Fibroblast of skin of right biceps (primary cell): ENCODE measurements at regions not wholly inside any gene's neighbourhood (a gene's known extent, or its start where the extent isn't known, plus 50 kb on each side); places are given as distances from the start of the nearest gene placed in this dataset.
"Not testable (repeated sequence)": the region's sequence is repeated elsewhere in the genome, so short reads cannot be mapped to it uniquely, and the experiment has no call there.

Experiments
- DNase-seq: peaks from one replicate; pipeline ENCODE4 v3.0.0-alpha.2; 2013

GRCh38 chr1:65064981-65065380 is 83.0 kb upstream of the AK4 start:
- no peak for DNase-seq

- no peak for DNase-seq
Measured at GRCh38 chr1:65065524-65066418, 82.2 kb upstream of the AK4 start.

GRCh38 chr1:65066419-65066765 is 81.6 kb upstream of the AK4 start:
- DNase-seq, result peak; percentile 6

GRCh38 chr1:65066766-65067490 is 81.1 kb upstream of the AK4 start:
- peak; percentile 62 for DNase-seq

GRCh38 chr1:65067491-65068201 is 80.4 kb upstream of the AK4 start:
- peak; percentile 68 for DNase-seq

- peak; percentile 5 for DNase-seq
Measured at GRCh38 chr1:65068202-65069010, 79.6 kb upstream of the AK4 start.

- DNase-seq, result no peak
Measured at GRCh38 chr1:65069011-65069565, 78.9 kb upstream of the AK4 start.

GRCh38 chr1:65072845-65073244 is 75.2 kb upstream of the AK4 start:
- no peak for DNase-seq

GRCh38 chr1:65075123-65075976 is 72.7 kb upstream of the AK4 start:
- DNase-seq, result peak; percentile 52

GRCh38 chr1:65077369-65077768 is 70.6 kb upstream of the AK4 start:
- no peak for DNase-seq

GRCh38 chr1:65079941-65080340 is 68.1 kb upstream of the AK4 start:
- peak; percentile 55 for DNase-seq

- DNase-seq, result no peak
Measured at GRCh38 chr1:65082346-65083040, 65.5 kb upstream of the AK4 start.

GRCh38 chr1:65083263-65083896 is 64.6 kb upstream of the AK4 start:
- DNase-seq, result no peak

- DNase-seq, result no peak
Measured at GRCh38 chr1:65084066-65084465, 63.9 kb upstream of the AK4 start.

GRCh38 chr1:65087519-65087918 is 60.5 kb upstream of the AK4 start:
- not testable (repeated sequence) for DNase-seq

GRCh38 chr1:65090406-65090805 is 57.6 kb upstream of the AK4 start:
- no peak for DNase-seq

- no peak for DNase-seq
Measured at GRCh38 chr1:65092691-65093090, 55.3 kb upstream of the AK4 start.

- no peak for DNase-seq
Measured at GRCh38 chr1:65097076-65097475, 50.9 kb upstream of the AK4 start.
